Prostate gland (tissue), 2 donors: ENCODE measurements at regions not wholly inside any gene's neighbourhood (a gene's known extent, or its start where the extent isn't known, plus 50 kb on each side); places are given as distances from the start of the nearest gene placed in this dataset.

ENCODE experiments used
- CTCF ChIP-seq, 4 experiments: fragments of 200-600 bp in 2 of 4; fragments of 450-650 bp in 2 of 4; sonication (generic) in 2 of 4; IDR thresholded peaks; 1 replicate in 3 of 4; 2 replicates in 1 of 4; pipeline ENCODE4 v1.5.1; 2016 to 2019; ENCODE audit warnings: antibody characterized with exemption in 4 of 4, mild to moderate bottlenecking in 2 of 4, moderate library complexity in 2 of 4
- POLR2A ChIP-seq: fragments of 450-650 bp; IDR thresholded peaks from one replicate; pipeline ENCODE4 v1.6.1; 2016; ENCODE audit warnings: antibody characterized with exemption, mild to moderate bottlenecking

GRCh38 chr4:182022909-182023308, 220.3 kb upstream of the TENM3 start:
- TF ChIP-seq POLR2A: no peak
- TF ChIP-seq CTCF (IDR thresholded peaks at IDR 0.05): no peak
